ENCODE measurements at regions not wholly inside any gene's neighbourhood (a gene's known extent, or its start where the extent isn't known, plus 50 kb on each side); places are given as distances from the start of the nearest gene placed in this dataset.

GRCh38 chr12:111038941-111039340 lies 118.6 kb upstream of the MYL2 start:
- no peak for DNase-seq

- no peak for DNase-seq
Measured at GRCh38 chr12:111038077-111038476, 117.7 kb upstream of the MYL2 start.

- no peak for DNase-seq
Measured at GRCh38 chr12:111037047-111037446, 116.7 kb upstream of the MYL2 start.

DNA sequence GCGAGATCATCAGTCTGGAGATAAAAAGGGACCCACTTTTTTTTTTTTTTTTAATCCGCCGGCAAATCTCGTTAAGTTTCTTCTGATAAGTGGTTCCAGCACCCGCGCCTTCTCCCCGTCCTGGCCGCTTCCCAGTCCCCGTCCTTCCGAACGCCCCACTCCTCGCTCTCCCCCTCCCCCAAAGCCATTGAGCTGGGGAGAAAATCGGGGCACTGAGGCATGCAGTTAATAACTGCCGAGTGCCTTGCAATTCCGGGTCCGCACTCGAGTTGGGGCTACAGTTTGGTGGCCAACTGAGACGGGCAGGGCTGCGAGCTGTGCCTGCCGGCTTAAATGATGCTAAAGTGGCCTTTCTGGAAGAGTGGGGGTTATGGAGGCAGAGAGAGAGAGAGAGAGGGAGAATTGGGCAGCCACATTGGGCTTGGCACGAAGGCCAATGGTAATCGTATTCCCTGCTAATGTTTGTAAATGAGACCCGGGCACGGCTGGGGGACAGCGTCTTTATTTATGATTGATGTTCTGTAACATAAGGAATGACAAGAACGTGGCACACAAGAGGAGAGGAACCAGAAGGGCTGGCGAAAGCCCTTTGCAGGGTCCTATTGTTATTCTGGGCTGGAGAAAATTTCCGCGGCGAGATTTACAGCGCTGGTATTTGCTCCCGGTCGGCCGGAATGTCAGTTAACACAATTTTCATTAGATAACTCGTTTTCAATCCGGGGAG lies 115.4 kb upstream of the MYL2 start:
- no peak for DNase-seq

DNA sequence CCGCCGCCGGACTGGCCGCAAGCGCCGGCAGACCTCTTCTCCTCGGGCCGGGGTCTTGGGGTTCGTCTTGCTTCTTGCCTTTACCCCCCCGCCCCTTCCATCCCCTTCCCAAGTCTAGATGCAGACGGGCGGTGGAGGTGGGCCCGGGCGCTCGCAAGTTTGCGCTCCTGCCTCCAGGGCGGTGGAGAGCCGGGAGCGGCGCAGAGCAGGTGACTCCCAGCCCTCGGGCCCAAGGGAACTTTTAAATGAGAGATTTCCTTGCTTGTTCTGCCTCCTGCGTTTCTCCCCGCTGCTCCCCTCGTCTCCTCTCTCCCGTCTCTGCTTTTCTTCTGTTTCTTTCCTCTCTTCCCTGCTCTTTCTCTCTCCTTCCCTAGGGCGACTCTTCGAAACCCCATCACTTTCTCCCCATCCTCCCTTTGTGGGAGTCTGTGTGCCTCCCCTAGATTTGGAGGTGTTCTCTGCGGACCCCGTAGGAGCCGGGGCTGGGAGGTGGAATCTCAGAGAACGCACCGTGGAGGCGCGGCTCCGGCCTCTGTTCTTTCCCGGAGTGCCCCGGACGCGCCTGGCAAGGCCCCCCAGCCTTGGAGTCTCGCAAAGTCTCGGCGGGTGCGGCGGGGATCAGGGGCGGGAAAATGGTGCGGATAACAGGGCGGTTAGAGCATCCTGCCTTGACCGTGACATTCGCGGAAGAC lies 114.7 kb upstream of the MYL2 start:
- no peak for DNase-seq

DNA sequence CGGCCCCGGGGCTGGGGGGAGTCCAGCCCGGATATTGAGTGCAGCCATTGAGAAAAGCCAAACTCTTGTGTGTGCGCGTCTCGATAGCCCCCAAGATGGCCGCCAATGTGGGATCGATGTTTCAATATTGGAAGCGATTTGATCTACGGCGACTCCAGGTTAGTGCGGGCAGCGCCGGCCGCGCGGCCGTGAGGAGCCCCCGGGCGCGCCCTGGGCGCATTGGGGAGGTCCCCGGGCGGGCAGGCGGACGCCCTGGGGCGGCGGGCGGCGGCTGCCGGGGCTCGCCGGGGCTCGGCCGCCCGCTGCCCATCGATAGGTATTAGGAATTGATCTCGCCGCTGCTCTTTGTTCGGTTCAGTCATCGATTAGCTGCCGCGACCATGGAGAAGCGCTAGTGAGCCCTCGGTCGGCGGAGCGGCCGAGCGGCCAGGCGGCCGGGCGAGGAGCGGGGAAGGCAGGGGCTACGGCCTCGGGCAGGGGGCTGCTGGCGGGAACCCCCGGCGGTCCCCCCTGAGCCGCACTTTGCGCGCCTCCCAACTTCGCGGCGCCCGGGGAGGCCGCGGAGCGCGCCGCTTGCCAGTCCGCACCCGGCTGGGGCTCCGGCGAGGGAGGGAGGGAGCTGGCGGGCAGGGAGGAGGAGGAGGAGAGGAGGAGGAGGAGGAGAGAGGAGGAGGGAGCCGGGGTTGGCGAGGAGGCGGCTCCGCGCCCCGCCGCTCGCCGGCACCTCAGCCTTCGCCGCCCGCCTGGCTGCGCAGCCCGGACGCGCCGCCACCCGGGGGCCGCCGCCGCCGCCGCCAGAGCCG lies 113.9 kb upstream of the MYL2 start, which contains the start of gene CUX2:
CUX2 (plus strand) TSS at position 83 of the 803 bp plus-strand sequence.
- no peak for DNase-seq

DNA sequence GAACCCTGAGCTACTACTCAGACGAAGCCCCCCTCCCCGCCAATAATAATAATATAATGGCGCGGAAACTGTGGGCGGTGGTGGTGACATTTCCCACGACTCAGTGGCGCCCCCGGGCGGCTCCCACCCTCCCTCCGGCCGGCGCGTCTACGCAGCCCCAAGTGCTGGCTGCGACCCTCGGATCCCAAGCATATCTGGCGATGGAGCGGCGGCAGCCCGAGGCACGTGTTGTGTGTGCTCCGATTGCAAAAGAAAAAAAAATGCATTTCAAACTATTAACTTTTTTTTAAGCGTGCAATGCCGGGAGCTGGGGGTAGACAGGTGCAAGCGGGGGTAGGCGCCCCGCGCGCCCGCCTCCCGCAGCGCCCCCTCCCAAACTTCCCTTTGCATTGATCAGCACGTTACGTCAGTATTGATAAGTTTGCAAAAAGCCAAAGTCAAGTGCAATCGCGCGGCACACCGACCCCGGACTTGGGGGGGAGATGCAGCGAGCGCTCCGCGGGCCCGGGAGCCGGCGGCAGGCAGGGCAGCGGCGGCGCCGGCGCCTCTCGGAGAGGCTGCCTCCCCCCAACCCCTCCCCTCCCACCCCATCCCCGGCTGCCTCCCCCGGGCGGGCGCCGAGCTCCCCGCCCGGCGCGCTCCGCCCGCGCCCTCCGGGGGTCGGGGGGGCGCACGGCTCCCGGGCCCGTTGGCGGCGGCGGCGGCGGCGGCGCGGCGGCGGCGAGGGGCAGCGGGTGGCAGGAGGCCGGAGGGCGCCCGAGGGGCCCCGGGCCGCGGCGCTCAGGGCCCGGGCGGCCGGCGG lies 113.1 kb upstream of the MYL2 start:
- no peak for DNase-seq

GRCh38 chr12:111032591-111032919 lies 112.2 kb upstream of the MYL2 start:
- no peak for DNase-seq

- DNase-seq: no peak
Measured at GRCh38 chr12:111031916-111032590, 111.7 kb upstream of the MYL2 start.

- DNase-seq: no peak
Measured at GRCh38 chr12:111030800-111031199, 110.4 kb upstream of the MYL2 start.

DNA sequence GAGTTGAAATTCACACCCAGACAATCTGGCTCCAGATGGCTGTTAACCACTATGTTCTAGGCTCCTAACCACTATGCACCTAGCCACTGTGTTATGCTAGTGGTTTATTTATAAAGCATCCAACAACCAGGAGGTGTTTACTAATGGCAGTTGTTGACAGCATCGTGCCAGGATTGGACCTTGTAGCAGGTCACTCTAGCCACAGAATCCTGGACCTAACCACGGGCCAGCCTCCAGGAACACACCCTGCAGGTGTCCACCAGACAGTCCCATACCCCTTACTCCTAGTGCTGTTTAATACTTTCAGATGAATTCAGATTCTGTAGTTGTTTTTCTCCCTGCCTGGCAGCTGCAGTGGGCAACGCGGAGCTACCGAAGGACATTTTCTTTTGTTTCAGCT lies 109.4 kb upstream of the MYL2 start:
- DNase-seq: no peak

DNA sequence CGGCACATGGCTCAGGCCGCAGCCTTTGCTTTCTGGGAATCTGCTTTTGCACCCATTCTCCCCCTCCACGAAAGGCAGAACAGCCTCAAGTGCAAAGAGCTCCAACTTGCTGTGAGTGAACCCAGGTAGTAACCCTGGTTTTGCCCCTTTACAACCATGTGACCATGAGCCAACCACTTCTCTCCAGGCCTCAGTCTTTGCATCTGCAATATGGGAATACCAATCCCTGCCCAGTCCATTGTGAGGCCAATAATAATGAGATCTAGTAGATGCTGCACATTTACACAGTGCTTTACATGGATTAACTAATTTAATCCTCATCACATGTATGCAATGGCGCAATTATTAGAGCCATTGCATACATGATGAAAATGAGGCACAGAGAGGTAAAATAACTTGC lies 108.9 kb upstream of the MYL2 start:
- DNase-seq: no peak

- no peak for DNase-seq
Measured at GRCh38 chr12:111028830-111029229, 108.5 kb upstream of the MYL2 start.

DNA sequence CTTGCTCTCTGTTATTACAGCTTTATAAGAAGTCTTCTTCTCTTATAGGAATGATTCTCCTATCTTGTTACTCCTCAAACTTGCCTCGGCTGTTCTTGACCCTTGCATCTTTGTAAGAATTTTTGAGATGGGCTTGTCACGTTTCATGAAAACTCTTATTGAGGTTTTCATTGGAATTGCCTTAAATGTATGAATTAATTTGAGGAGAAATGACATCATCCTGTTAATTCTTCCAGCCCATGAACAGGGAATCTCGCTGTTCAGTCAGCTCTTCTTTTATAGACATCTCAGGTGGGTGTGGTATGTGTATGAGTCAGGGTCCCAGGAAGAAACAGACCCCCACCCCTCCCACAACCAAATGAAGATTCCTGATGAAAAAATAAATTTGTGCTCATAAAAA lies 107.1 kb upstream of the MYL2 start:
- no peak for DNase-seq

GRCh38 chr12:111025792-111026430 lies 105.5 kb upstream of the MYL2 start:
- DNase-seq: no peak

DNA sequence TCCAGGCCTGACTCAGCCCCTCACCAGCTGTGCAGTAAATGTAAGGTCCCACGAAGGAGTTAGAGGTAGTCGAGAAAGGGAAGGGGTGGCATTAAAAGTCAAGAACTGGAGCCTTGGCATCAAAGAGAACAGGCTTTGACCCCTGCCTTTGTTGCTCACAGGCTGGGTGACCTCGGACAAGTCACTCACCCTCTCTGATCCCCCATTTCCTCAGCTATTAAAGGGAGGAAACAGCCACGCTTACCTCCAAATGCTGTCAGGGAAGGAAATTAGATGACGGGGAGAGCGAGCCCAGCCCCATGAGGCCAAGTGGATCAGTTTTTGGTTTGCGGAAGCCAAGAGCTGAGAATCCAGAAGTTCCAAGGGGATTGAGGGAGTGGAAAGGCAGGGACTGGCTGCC lies 104.9 kb upstream of the MYL2 start:
- no peak for DNase-seq

DNA sequence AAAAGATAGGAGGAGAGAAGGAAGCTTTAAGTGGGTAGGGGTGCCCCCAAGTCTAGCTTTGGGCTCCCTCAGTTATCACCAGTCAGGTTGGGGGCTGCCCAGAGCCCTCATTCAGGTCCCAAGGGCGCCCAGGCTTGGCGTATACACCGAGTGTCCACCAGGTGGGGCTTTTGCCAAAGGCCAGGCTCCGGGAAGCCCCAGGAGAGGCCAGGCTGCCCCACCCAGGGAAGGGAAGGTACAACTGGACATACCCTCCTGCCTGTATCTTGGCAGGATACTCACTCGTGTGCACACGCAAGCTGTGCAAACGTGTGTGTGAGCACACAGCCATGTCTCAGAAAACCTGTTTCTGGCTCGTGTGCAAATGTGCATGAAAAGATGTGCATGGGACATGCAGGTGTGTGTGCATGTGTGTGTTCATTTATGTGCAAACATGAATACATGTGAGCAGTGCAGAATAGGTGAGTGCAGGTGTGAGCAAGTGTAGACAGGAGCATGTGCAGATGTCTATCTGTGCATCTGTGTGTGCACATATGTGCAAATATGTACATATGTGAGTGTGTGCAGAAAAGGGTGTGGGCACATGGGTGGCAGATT lies 103.9 kb upstream of the MYL2 start:
- DNase-seq: no peak

DNA sequence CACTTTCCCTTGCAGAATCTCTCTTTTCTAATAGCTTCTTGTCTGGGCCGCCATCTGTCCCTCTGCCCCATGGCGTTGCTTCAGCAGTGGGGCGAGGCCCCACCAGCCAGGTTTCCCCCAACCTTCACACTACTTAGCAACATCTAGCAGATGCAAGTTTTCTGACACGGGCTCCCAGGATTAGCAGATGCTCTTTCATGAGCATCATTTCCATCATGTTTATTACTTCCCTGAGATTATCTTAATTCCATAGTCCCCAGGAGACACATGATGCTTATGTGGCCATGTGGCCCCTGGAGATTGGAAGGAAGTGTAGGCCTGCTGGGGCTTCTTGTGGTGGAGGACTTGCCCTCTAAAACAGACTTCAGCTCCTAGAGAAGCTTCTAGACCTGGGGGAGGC lies 102.0 kb upstream of the MYL2 start:
- no peak for DNase-seq

GRCh38 chr12:111014547-111014946 lies 94.2 kb upstream of the MYL2 start:
- no peak for DNase-seq

DNA sequence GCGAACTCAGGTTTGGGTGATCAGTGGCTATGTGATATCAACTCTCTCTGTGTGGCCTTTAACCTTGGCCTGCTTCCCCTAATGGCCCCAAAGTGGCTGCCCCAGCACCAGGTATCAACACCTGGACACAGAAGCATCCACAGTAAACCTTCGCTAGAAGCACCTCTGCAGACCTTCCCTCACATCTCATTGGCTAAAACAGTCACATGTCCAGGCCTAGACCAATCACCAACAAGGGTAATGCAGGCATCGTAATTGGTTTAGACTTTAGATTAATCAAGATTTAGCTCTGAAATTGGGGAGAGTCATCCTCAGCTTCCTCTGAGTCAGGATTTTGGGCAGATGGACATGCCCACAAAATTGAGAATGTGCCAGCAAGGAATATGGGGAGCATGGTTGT lies 92.5 kb upstream of the MYL2 start:
- no peak for DNase-seq

DNA sequence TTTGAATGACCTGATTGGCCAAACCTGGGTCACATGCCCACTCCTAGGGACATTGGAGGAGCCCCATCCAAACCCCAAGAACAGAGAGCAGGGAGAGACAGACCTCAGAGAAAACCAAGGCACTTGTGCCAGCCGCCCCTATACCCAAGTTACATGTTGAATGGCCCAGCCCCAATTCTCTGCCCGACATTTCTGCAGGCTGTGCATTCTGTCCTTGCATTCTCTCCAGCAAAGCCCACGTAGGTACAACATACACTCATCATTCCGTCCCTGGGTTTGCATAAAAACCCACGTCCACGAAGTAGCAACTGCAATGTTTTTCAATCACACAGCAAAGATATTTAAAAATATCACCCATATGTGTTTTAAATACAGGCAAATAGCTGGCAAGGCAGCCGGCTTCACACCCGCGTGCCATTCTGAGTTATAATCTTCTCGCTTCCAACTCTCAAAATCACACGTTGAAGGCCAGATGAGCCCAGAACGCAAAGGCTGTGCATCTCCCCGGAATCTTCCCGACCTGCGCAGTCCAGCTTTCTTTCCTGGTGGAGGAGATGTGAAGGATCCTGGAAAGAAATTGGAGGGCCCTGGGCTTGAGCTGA lies 91.7 kb upstream of the MYL2 start:
- DNase-seq: no peak
